Osteocyte (in vitro differentiated cells): ENCODE measurements at regions not wholly inside any gene's neighbourhood (a gene's known extent, or its start where the extent isn't known, plus 50 kb on each side); places are given as distances from the start of the nearest gene placed in this dataset.

Source experiments
- DNase-seq: peaks from one replicate; pipeline ENCODE4 v3.0.0; 2021; ENCODE audit warnings: mixed read lengths; ENCODE audit not compliant: unreplicated experiment; ENCODE audit errors: extremely low spot score
- H3K27ac Mint-ChIP-seq: one replicate; pipeline ENCODE4 v1.8.0; 2021; ENCODE audit warnings: mild to moderate bottlenecking, mixed read lengths; ENCODE audit not compliant: unreplicated experiment
- H3K27me3 Mint-ChIP-seq: one replicate; pipeline ENCODE4 v1.8.0; 2021; ENCODE audit warnings: mixed read lengths; ENCODE audit not compliant: unreplicated experiment
- H3K36me3 Mint-ChIP-seq: one replicate; pipeline ENCODE4 v1.8.0; 2021; ENCODE audit warnings: mixed read lengths; ENCODE audit not compliant: unreplicated experiment
- H3K4me1 Mint-ChIP-seq: one replicate; pipeline ENCODE4 v1.8.0; 2021; ENCODE audit warnings: mixed read lengths; ENCODE audit not compliant: unreplicated experiment
- H3K4me3 Mint-ChIP-seq: one replicate; pipeline ENCODE4 v1.8.0; 2021; ENCODE audit warnings: mild to moderate bottlenecking, moderate library complexity, mixed read lengths; ENCODE audit not compliant: unreplicated experiment
- H3K9me3 Mint-ChIP-seq: one replicate; pipeline ENCODE4 v1.8.0; 2021; ENCODE audit warnings: mixed read lengths; ENCODE audit not compliant: unreplicated experiment
- TF ChIP-seq, protein P1 (sequence below): fragments of 200-600 bp; sonication (generic); IDR thresholded peaks from 2 replicates; pipeline ENCODE4 v1.5.0; 2021; ENCODE audit warnings: antibody characterized with exemption, mild to moderate bottlenecking, moderate library complexity

DNA sequence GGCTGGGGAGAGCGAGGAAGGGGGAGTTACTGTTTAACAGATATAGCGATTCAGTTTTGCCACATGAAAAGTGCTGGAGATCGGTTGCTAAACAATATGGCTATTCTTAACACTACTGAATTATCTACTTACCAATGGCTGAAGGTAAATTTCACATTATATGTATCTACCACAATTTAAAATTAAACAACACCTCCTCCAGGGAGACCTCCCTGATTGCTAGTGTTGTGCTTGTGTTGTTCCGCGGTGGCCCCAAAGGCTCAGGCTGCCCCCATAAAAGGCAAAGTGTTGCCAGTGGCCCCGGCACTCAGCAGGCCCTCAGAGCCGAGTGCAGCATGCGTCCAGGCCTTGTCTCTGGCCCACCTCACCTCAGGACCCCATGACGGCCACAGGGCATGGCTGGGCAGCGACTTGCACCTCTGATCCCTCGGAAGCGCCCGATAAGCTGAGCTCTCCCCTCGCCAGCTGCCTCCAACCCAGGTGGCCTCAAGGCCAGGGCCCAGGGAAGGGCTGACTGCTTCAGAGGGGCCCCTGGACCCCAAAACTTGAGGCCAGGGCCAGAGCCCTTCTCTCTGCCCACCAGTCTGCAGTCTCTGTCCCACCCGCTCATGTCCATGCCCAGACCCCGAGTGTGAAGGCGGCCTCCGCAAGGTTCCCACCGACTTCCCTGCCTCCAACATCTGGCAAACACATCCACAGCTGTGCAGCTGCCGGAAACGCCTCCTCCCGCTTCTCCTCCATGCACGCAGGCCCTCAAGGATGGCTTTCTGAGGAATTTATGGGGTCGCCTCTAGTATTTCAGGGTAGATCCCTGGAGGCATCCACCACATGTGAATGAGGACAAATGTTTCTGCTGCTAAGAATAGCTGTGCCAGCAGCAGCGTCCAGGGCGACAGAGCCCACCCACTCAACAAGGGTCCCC lies 60.0 kb downstream of the NCOR2 start:
- Mint-ChIP-seq H3K36me3 (peaks cover 3% of the 10 kb centered on the region), H3K27me3 (no peaks in the 10 kb centered on the region), H3K4me3 (peak overlapping the region; percentile 12), H3K9me3 (no peaks in the 10 kb centered on the region), H3K4me1 (peaks cover 82% of the 10 kb centered on the region), H3K27ac (peak overlapping the region; percentile 97)
- DNase-seq: peak; percentile 89
- TF ChIP-seq, protein P1, sequence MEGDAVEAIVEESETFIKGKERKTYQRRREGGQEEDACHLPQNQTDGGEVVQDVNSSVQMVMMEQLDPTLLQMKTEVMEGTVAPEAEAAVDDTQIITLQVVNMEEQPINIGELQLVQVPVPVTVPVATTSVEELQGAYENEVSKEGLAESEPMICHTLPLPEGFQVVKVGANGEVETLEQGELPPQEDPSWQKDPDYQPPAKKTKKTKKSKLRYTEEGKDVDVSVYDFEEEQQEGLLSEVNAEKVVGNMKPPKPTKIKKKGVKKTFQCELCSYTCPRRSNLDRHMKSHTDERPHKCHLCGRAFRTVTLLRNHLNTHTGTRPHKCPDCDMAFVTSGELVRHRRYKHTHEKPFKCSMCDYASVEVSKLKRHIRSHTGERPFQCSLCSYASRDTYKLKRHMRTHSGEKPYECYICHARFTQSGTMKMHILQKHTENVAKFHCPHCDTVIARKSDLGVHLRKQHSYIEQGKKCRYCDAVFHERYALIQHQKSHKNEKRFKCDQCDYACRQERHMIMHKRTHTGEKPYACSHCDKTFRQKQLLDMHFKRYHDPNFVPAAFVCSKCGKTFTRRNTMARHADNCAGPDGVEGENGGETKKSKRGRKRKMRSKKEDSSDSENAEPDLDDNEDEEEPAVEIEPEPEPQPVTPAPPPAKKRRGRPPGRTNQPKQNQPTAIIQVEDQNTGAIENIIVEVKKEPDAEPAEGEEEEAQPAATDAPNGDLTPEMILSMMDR: no peak

DNA sequence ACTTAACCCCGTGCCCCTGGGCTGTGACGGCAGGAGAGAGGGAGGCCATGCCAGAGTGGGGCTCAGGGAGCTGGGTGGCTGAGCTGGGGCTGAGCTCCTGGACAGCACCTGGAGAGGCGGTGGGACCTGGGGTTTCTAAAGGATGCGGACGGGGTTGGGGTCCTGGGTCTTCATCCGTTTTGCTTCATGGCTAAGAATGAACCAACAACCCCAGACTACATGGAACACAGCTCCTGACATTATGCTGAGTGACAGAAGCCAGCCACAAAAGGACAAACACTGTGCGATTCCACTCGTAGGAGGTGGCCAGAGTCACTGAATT lies 60.6 kb downstream of the NCOR2 start:
- Mint-ChIP-seq H3K36me3 (peaks cover 7% of the 10 kb centered on the region), H3K27me3 (no peaks in the 10 kb centered on the region), H3K4me1 (peaks cover 82% of the 10 kb centered on the region), H3K4me3 (peak overlapping the region; percentile 56), H3K27ac (peak overlapping the region; percentile 97), H3K9me3 (no peaks in the 10 kb centered on the region)
- no peak for DNase-seq
- TF ChIP-seq, protein P1: no peak

DNA sequence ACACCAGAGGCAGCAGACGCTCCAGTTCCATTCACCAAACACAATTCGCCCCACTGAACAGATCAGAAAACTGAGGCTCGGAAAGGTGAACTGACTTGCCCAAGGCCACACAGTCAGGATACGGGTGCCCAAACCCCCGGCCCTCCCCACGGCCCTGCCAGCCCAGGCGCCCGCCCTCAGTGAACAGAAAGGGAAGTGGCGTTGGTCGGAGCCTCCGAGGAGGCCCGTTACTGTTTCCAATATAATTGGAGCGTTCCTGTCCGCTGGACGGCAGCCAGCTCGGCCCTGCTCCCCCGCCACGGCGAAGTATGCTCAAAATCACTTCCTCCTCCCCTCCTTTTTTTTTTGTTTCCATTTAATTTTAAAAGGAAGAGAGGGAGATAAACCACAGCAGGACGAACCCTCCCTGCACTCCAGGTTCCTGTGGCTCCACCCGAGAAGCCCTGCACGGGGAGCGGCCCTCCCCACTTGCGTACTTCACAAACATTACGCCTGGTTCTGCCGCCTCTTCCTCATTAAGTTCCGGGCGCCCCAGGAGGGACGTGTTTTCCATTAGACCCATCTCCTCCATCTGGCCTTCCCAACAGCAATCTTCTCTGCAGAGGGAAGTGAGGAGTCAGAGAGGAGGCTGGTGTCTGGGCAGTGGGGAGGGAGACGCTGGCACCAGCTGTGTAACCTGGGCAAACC lies 61.1 kb downstream of the NCOR2 start:
- peak overlapping the region; percentile 97 for H3K27ac Mint-ChIP-seq
- no peaks in the 10 kb centered on the region for H3K9me3 Mint-ChIP-seq
- no peaks in the 10 kb centered on the region for H3K27me3 Mint-ChIP-seq
- peak overlapping the region; percentile 56 for H3K4me3 Mint-ChIP-seq
- H3K4me1 Mint-ChIP-seq: peaks cover 86% of the 10 kb centered on the region
- peaks cover 7% of the 10 kb centered on the region for H3K36me3 Mint-ChIP-seq
- TF ChIP-seq, protein P1: no peak
- no peak for DNase-seq

DNA sequence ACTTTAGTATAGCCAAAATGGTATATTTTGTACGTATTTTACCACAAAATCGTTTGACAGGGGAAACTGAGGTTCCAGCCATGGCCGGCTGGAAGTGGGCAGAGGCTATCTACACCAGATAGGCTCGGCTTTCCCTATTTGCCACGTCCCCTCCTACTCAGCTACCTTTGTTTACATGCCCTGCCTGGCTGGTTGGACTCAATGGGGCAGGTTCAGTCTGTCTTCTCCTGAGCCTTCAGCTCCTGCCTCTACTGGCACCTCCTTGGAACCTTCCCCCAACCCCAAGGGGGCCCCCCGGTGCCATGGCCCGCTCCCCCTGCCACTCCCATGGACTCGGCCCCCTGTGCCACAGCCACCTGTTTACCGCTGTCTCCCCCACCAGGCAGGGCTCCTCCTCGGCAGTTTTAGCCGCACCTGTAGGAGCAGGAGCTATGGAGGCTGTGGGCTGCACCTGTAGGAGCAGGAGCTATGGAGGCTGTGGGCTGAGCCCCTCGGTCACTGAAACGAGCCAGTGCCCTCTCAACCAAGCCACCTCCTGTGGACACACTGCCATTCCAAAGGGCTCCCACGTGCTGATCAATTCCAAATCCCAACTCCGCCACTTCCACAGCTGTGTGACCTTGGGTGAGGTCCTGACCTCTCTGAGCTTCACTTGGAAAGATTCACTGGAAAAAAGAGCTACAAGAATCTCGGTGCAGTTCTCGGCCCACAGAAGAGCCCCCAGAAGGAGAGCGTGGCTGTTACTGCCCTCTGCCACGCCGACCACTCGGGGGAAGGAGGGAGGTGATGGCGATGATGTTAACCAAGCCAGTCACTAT lies 62.2 kb downstream of the NCOR2 start:
- H3K9me3 Mint-ChIP-seq: no peaks in the 10 kb centered on the region
- H3K4me3 Mint-ChIP-seq: no peak overlapping the region
- H3K27ac Mint-ChIP-seq: peak overlapping the region; percentile 97
- H3K27me3 Mint-ChIP-seq: no peaks in the 10 kb centered on the region
- TF ChIP-seq, protein P1: no peak
- peaks cover 7% of the 10 kb centered on the region for H3K36me3 Mint-ChIP-seq
- no peak for DNase-seq
- H3K4me1 Mint-ChIP-seq: peaks cover 87% of the 10 kb centered on the region
